NCI-H2227 treated with DMSO at 0.1 percent for 48 hours (cell line): ENCODE measurements at regions not wholly inside any gene's neighbourhood (a gene's known extent, or its start where the extent isn't known, plus 50 kb on each side); places are given as distances from the start of the nearest gene placed in this dataset.
"Not testable (repeated sequence)": the region's sequence is repeated elsewhere in the genome, so short reads cannot be mapped to it uniquely, and the experiment has no call there.

Source experiments
- DNase-seq: peaks from one replicate; lab custom pipeline; 2025; lab: John Stamatoyannopoulos, UW

GRCh38 chr5:174522480-174523260 lies 201.7 kb upstream of the MSX2 start:
- DNase-seq = no peak

- no peak for DNase-seq
Measured at GRCh38 chr5:174523311-174524071, 200.9 kb upstream of the MSX2 start.

GRCh38 chr5:174524351-174524750 lies 200.0 kb upstream of the MSX2 start:
- no peak for DNase-seq

- DNase-seq = no peak
Measured at GRCh38 chr5:174526177-174526576, 198.2 kb upstream of the MSX2 start.

GRCh38 chr5:174527916-174528540 lies 196.4 kb upstream of the MSX2 start:
- no peak for DNase-seq

- no peak for DNase-seq
Measured at GRCh38 chr5:174528821-174529544, 195.4 kb upstream of the MSX2 start.

GRCh38 chr5:174529925-174530681 lies 194.3 kb upstream of the MSX2 start:
- DNase-seq = no peak

- DNase-seq = peak; percentile 64
Measured at GRCh38 chr5:174531782-174532191, 192.6 kb upstream of the MSX2 start.

- DNase-seq = peak; percentile 33
Measured at GRCh38 chr5:174532455-174533453, 191.6 kb upstream of the MSX2 start.

- DNase-seq = no peak
Measured at GRCh38 chr5:174533751-174534241, 190.6 kb upstream of the MSX2 start.

GRCh38 chr5:174535669-174536068 lies 188.7 kb upstream of the MSX2 start:
- no peak for DNase-seq

GRCh38 chr5:174539823-174540222 lies 184.6 kb upstream of the MSX2 start:
- not testable (repeated sequence) for DNase-seq

- DNase-seq = no peak
Measured at GRCh38 chr5:174542037-174542436, 182.3 kb upstream of the MSX2 start.

GRCh38 chr5:174542471-174542870 lies 181.9 kb upstream of the MSX2 start:
- DNase-seq = no peak

GRCh38 chr5:174545926-174546325 lies 178.5 kb upstream of the MSX2 start:
- no peak for DNase-seq

- DNase-seq = no peak
Measured at GRCh38 chr5:174547814-174548213, 176.6 kb upstream of the MSX2 start.

GRCh38 chr5:174549254-174549653 lies 175.1 kb upstream of the MSX2 start:
- DNase-seq = no peak

- DNase-seq = no peak
Measured at GRCh38 chr5:174550026-174550425, 174.4 kb upstream of the MSX2 start.

GRCh38 chr5:174552428-174552827 lies 172.0 kb upstream of the MSX2 start:
- no peak for DNase-seq

- DNase-seq = no peak
Measured at GRCh38 chr5:174553556-174553955, 170.8 kb upstream of the MSX2 start.
